SK-N-MC (cell line): ENCODE measurements at regions not wholly inside any gene's neighbourhood (a gene's known extent, or its start where the extent isn't known, plus 50 kb on each side); places are given as distances from the start of the nearest gene placed in this dataset.

ENCODE experiments used
- FOXP2 ChIP-seq: optimal IDR thresholded peaks from 2 replicates; pipeline ENCODE3; 2011; ENCODE audit warnings: mild to moderate bottlenecking, moderate library complexity; ENCODE audit not compliant: insufficient read depth; ENCODE audit errors: extremely low read length, control extremely low read depth
- POLR2AphosphoS5 ChIP-seq: IDR thresholded peaks from 2 replicates; pipeline ENCODE4 v1.6.1; 2012; ENCODE audit warnings: mild to moderate bottlenecking, low read depth, low read length, borderline replicate concordance

- TF ChIP-seq POLR2AphosphoS5 (no peak), FOXP2 (no peak)
These were observed 511.8 kb upstream of the NBEA start for GRCh38 chr13:34430294-34430693.
